Cardiac fibroblast (primary cell): ENCODE measurements at regions not wholly inside any gene's neighbourhood (a gene's known extent, or its start where the extent isn't known, plus 50 kb on each side); places are given as distances from the start of the nearest gene placed in this dataset.

Experiments used
- DNase-seq, 2 donors: peaks; one replicate each; pipeline versions ENCODE4 v3.0.0 to v3.0.0-alpha.2; 2010; ENCODE audit warnings: low read depth in 2 of 2
- H3K4me3 ChIP-seq, 2 donors: replicated peaks in 1 of 2; 1 replicate in 1 of 2; 2 replicates in 1 of 2; pipeline ENCODE4 v1.5.1; 2011; ENCODE audit warnings: low read depth in 2 of 2, low read length in 2 of 2, mild to moderate bottlenecking in 2 of 2, moderate library complexity in 1 of 2
- TF ChIP-seq, protein P1 (sequence below): IDR thresholded peaks from one replicate; pipeline ENCODE4 v1.5.1; 2011; ENCODE audit warnings: low read depth, mild to moderate bottlenecking, low read length, inconsistent platforms

DNA sequence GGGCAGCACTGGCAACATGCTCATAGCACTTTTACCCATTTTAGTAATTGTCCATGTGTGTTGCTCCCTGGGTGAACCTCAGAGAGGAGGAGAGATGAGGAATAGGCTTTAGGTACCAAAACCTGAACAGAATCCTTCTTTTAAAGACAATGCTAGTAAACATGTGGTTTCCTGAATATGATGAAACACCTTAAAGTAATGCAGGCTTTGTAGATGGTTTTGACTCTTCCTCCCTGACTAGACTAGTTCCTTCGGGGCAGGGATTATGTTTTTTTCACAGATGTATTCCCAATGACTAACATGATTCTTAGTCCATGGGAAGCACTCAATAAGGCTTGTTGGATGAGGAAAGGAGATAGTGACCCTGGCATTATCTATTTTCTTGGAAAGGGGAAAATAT lies 367.6 kb upstream of the JAG1 start:
- DNase-seq: peak in 1 of 2 donors; percentile 68
- H3K4me3 ChIP-seq: no peak overlapping the region
- TF ChIP-seq, protein P1, sequence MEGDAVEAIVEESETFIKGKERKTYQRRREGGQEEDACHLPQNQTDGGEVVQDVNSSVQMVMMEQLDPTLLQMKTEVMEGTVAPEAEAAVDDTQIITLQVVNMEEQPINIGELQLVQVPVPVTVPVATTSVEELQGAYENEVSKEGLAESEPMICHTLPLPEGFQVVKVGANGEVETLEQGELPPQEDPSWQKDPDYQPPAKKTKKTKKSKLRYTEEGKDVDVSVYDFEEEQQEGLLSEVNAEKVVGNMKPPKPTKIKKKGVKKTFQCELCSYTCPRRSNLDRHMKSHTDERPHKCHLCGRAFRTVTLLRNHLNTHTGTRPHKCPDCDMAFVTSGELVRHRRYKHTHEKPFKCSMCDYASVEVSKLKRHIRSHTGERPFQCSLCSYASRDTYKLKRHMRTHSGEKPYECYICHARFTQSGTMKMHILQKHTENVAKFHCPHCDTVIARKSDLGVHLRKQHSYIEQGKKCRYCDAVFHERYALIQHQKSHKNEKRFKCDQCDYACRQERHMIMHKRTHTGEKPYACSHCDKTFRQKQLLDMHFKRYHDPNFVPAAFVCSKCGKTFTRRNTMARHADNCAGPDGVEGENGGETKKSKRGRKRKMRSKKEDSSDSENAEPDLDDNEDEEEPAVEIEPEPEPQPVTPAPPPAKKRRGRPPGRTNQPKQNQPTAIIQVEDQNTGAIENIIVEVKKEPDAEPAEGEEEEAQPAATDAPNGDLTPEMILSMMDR: no peak

DNA sequence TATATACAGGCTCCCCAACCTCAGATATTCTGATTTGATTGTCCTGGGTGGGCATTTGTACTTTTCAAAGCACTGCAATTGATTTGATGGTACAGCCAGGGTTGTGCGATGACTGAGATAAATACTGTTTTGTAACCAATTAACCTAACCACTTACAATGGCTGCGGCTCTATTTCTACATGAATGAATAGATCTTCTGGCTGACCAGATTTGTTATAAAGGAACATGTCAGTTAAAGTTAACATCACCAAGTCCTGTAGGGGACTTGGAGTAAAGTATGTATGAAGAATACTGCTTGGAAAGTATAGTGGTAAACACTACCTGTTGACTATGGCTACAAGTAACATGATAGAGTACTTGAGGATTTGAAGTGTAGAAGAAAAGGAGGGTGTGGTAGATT lies 369.2 kb upstream of the JAG1 start:
- no peak overlapping the region for H3K4me3 ChIP-seq
- TF ChIP-seq, protein P1: no peak

DNA sequence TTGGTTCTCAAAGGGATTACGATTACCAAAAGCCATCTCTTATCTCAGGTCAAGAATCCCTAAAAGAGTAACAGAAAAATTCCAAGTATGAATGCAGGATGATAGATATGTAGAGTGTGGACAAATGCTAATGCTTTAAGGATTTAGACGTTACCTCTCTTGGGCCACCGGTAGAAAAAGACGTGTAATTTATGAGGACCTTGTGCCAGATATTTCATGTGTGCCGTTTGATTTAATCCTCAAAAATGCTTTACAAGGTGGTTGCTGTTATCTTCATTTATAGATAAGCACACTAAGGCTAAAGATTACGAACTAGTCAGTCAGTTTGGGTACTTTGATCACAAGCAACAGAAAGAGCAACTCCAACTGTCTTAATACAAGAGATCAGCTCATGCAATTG lies 370.8 kb upstream of the JAG1 start:
- no peak for DNase-seq
- H3K4me3 ChIP-seq: no peak overlapping the region
- TF ChIP-seq, protein P1: no peak

More for the DNA sequence above, 369.2 kb upstream of the JAG1 start:
- no peak for DNase-seq

DNA sequence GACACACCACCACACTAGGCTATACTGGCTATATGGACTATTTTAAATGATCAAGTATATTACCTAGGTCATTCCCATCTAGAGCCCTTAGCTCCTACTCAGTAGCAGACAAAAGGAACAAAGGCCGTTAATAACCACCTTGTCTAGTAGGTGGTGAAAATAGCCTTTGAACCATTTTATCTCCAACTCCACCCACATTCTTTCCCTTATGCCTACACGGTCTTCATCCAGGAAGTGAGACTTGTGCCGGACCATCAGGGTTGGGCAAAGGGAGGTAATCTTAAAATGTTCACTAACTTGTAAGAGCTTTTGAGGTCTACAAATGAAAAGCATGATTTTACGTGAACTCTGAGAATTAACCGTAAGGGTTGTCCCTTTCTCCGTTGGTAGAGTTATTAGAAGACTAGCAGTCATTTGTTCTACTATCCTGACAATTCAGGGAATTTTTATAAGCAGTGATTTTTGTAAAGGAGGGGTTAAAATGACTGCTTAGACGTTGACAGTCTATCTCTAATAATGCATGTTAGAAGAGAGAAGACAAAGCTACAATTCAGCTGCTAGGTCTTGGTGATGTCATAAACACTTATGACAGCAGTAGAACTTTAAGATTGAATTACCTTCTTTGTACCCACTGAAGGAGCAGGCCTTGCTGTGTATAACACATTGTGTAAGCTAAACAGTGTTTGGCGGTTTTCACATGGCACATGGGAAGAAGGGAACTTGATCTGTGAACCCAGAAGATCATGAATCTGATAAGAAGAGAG lies 371.8 kb upstream of the JAG1 start:
- no peak for DNase-seq
- TF ChIP-seq, protein P1: no peak
- no peak overlapping the region for H3K4me3 ChIP-seq

DNA sequence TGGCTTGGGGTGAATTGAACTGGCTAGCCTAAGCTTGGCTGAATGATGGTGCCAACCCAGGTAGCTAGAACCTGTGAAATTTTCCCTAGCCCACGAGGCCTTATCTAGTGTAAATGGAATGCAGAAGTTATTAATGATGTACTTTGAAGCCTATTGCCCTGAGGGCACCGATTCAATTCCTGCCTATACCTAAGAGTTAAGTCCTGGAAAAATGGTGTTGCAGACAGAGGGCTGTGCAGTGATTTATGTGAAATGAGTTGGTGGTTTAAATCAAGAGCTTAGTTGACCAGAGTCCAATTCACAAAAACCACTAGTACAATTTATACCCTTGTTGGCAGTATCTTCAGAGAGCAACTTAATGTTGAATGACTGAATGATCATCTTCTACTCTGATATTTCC lies 373.8 kb upstream of the JAG1 start:
- TF ChIP-seq, protein P1: no peak
- H3K4me3 ChIP-seq: no peak overlapping the region
- DNase-seq: no peak

DNA sequence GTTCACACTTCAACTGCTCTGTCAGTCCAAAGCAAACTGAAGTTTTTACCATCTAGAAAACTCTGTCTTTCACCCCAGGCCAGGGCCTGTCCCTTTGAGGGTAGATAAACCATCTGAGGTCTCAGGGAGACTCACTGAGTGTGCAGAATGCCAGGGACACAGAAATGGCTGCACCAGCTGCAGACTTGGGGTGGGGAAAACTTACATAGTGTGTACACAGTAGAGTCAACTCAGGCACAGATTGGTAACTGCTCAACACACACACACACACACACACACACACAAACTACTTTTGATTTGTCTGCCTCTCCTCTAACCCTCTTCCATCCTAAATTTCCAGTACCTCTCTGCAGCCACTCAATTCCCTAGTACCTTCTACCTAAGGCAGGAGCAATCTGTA lies 374.9 kb upstream of the JAG1 start:
- DNase-seq: no peak
- H3K4me3 ChIP-seq: no peak overlapping the region
- TF ChIP-seq, protein P1: no peak

DNA sequence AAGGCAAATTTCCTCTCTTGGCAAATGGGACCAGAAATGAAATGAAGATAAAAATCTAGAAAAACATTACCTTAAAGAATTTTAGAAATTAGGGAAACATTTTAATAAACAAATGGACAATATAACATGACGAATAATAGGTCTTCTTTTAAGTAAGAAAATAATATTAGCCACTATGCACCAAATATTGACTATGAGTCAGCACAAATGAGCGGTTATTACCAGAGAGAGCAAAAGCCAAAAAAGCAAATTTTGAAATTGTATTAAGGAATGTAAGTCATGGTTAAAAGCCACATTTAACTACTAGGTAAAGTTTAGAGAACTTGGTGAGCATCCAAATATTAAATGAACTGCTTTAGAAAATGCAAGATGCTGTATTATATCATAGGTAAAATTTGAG lies 376.6 kb upstream of the JAG1 start:
- TF ChIP-seq, protein P1: no peak
- no peak overlapping the region for H3K4me3 ChIP-seq
- DNase-seq: no peak
